ENCODE measurements at regions not wholly inside any gene's neighbourhood (a gene's known extent, or its start where the extent isn't known, plus 50 kb on each side); places are given as distances from the start of the nearest gene placed in this dataset.

GRCh38 chr7:21146642-21147423 is 281.1 kb upstream of the SP4 start:
- no peak for DNase-seq (ENCODE audit: low read depth)

GRCh38 chr7:21149809-21150208 is 278.1 kb upstream of the SP4 start:
- no peak for DNase-seq (ENCODE audit: low read depth)

GRCh38 chr7:21154614-21155013 is 273.3 kb upstream of the SP4 start:
- DNase-seq (ENCODE audit: low read depth): no peak

GRCh38 chr7:21159506-21159905 is 268.4 kb upstream of the SP4 start:
- no peak for DNase-seq (ENCODE audit: low read depth)

GRCh38 chr7:21160401-21160800 is 267.5 kb upstream of the SP4 start:
- no peak for DNase-seq (ENCODE audit: low read depth)

GRCh38 chr7:21167942-21168341 is 259.9 kb upstream of the SP4 start:
- DNase-seq (ENCODE audit: low read depth): no peak

- DNase-seq (ENCODE audit: low read depth): no peak
Measured at GRCh38 chr7:21169667-21170580, 258.0 kb upstream of the SP4 start.

- DNase-seq (ENCODE audit: low read depth): no peak
Measured at GRCh38 chr7:21172800-21173199, 255.1 kb upstream of the SP4 start.

GRCh38 chr7:21173436-21173835 is 254.4 kb upstream of the SP4 start:
- DNase-seq (ENCODE audit: low read depth): no peak

GRCh38 chr7:21175714-21176113 is 252.2 kb upstream of the SP4 start:
- DNase-seq (ENCODE audit: low read depth): no peak

- DNase-seq (ENCODE audit: low read depth): no peak
Measured at GRCh38 chr7:21184942-21185652, 242.8 kb upstream of the SP4 start.

GRCh38 chr7:21185653-21186265 is 242.1 kb upstream of the SP4 start:
- no peak for DNase-seq (ENCODE audit: low read depth)

GRCh38 chr7:21191321-21192073 is 236.4 kb upstream of the SP4 start:
- DNase-seq (ENCODE audit: low read depth): no peak

- no peak for DNase-seq (ENCODE audit: low read depth)
Measured at GRCh38 chr7:21192657-21193056, 235.2 kb upstream of the SP4 start.

- DNase-seq (ENCODE audit: low read depth): no peak
Measured at GRCh38 chr7:21193895-21194294, 234.0 kb upstream of the SP4 start.

GRCh38 chr7:21194936-21195335 is 232.9 kb upstream of the SP4 start:
- no peak for DNase-seq (ENCODE audit: low read depth)

- DNase-seq (ENCODE audit: low read depth): no peak
Measured at GRCh38 chr7:21198921-21199320, 229.0 kb upstream of the SP4 start.

- DNase-seq (ENCODE audit: low read depth): no peak
Measured at GRCh38 chr7:21200503-21200902, 227.4 kb upstream of the SP4 start.

- DNase-seq (ENCODE audit: low read depth): no peak
Measured at GRCh38 chr7:21214657-21215056, 213.2 kb upstream of the SP4 start.

GRCh38 chr7:21215307-21215706 is 212.6 kb upstream of the SP4 start:
- no peak for DNase-seq (ENCODE audit: low read depth)

- DNase-seq (ENCODE audit: low read depth): no peak
Measured at GRCh38 chr7:21217365-21217764, 210.5 kb upstream of the SP4 start.

All from activated T-helper 1 cell treated with Interleukin-2 at 50 U/mL for 16 hours (primary cell).